Endothelial cell of umbilical vein (primary cell): ENCODE measurements at regions not wholly inside any gene's neighbourhood (a gene's known extent, or its start where the extent isn't known, plus 50 kb on each side); places are given as distances from the start of the nearest gene placed in this dataset.

Experiments
- POLR2A ChIP-seq: IDR thresholded peaks from 2 replicates; pipeline ENCODE4 v1.6.1; 2012; ENCODE audit warnings: low read depth, mild to moderate bottlenecking, control low read depth, low read length
- TF ChIP-seq, protein P1 (sequence below), 2 donors: IDR thresholded peaks; 1 replicate in 1 of 2; 2 replicates in 1 of 2; pipeline ENCODE4 v1.5.1; 2011; ENCODE audit warnings: low read length in 2 of 2, mild to moderate bottlenecking in 2 of 2, moderate library complexity in 2 of 2, control low read depth in 1 of 2, inconsistent platforms in 1 of 2, low read depth in 1 of 2; ENCODE audit not compliant: insufficient read depth in 1 of 2; ENCODE audit errors: extremely low read depth in 1 of 2

DNA sequence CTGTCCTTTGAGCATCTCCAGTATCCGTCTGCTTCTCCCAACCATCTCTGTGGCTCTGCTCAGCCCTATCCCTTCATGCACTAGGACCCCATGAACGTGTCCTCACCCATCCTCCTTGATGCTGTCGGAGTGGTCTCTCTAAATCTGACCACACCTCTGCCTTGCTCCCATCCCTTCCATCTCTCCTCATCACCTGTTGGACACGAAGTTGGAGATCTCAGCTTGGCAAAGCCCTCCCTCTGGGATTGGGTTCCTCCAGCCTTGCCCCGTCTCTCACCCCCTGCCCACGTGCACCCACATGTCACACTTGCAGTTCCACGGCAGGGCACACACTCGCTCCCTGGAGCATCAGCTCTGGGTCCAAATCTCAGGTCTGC lies 135.7 kb downstream of the ACTL8 start:
- TF ChIP-seq, protein P1, sequence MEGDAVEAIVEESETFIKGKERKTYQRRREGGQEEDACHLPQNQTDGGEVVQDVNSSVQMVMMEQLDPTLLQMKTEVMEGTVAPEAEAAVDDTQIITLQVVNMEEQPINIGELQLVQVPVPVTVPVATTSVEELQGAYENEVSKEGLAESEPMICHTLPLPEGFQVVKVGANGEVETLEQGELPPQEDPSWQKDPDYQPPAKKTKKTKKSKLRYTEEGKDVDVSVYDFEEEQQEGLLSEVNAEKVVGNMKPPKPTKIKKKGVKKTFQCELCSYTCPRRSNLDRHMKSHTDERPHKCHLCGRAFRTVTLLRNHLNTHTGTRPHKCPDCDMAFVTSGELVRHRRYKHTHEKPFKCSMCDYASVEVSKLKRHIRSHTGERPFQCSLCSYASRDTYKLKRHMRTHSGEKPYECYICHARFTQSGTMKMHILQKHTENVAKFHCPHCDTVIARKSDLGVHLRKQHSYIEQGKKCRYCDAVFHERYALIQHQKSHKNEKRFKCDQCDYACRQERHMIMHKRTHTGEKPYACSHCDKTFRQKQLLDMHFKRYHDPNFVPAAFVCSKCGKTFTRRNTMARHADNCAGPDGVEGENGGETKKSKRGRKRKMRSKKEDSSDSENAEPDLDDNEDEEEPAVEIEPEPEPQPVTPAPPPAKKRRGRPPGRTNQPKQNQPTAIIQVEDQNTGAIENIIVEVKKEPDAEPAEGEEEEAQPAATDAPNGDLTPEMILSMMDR (IDR thresholded peaks at IDR 0.05; ENCODE audit: extremely low read depth in 1 of 2, insufficient read depth in 1 of 2, low read depth in 1 of 2, low read length in 2 of 2): no peak
- TF ChIP-seq POLR2A: no peak
